GM19193 (cell line): ENCODE measurements at regions not wholly inside any gene's neighbourhood (a gene's known extent, or its start where the extent isn't known, plus 50 kb on each side); places are given as distances from the start of the nearest gene placed in this dataset.

Experiments
- POLR2A ChIP-seq: IDR thresholded peaks from 4 replicates; pipeline ENCODE4 v1.6.1; 2011; ENCODE audit not compliant: insufficient read depth, insufficient read length; ENCODE audit errors: extremely low read depth

GRCh38 chr13:40145139-40145538 lies 489.7 kb downstream of the COG6 start:
- TF ChIP-seq POLR2A, result no peak

GRCh38 chr13:40146063-40146462 lies 490.6 kb downstream of the COG6 start:
- no peak for TF ChIP-seq POLR2A

DNA sequence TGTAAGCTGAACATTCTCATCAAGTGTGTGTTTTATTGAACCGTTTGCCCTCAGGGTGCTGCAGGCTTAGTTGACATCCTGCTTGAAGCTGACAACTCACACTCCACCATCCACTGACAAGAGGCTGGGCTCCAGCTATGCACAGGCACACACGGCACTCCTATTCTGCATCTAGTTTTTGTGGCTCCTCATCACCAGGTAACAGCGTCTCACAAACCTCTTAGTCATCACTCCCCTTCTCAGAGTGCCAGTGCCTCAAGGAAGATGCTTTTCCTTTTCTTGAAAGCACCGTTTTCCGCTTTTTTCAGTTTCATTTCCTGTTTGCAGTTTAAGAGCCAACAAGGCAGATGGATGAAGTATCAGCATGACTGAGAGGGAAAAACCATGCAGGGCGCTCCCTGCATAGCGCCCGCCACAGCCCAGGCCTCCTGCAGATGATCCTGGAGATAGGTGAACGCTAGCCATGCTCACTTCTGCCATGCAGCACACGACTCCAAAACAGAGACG lies 491.2 kb downstream of the COG6 start:
- TF ChIP-seq POLR2A, result no peak

GRCh38 chr13:40148101-40148500 lies 492.6 kb downstream of the COG6 start:
- no peak for TF ChIP-seq POLR2A

DNA sequence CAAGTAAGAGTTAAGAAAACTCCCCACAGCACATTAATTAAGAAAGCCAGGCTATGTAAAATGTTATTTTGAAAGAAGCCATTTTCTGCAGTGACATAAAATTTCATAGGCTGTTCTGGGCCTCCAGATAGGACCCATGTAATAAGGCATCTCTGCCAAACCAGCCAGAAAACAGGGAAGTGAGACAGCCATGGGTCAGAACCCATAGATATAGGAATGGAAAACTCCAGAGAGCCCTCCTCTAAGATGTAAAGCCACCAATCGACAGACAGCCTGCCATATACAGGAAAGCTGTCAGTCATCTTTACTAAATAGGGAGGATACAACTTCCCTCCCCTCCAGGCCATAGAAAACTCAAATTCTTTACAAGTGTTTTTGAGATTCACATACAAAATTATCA lies 493.3 kb downstream of the COG6 start:
- TF ChIP-seq POLR2A, result no peak

GRCh38 chr13:40149611-40150274 lies 494.3 kb downstream of the COG6 start:
- no peak for TF ChIP-seq POLR2A

GRCh38 chr13:40151673-40152072 lies 496.2 kb downstream of the COG6 start:
- no peak for TF ChIP-seq POLR2A

DNA sequence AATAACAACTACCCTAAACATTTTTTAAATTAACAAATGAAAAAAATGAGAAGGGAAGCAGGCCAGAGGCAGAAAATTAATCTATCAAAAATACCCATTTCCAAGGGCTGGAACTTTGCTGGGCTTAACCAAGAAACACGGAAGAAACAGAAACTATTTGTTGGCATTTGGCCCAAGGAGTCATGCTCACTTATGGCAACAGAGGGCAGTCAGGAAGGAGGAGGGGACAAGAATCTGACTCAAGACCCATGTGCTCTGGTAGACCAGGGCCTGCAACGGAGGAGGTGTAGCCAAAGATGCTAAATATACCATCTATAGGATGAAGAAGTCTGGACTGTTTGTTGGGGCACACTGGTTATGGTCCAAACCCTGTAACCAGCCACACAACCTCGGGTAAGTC lies 496.7 kb downstream of the COG6 start:
- TF ChIP-seq POLR2A, result no peak

GRCh38 chr13:40152922-40153321 lies 497.5 kb downstream of the COG6 start:
- TF ChIP-seq POLR2A, result no peak

DNA sequence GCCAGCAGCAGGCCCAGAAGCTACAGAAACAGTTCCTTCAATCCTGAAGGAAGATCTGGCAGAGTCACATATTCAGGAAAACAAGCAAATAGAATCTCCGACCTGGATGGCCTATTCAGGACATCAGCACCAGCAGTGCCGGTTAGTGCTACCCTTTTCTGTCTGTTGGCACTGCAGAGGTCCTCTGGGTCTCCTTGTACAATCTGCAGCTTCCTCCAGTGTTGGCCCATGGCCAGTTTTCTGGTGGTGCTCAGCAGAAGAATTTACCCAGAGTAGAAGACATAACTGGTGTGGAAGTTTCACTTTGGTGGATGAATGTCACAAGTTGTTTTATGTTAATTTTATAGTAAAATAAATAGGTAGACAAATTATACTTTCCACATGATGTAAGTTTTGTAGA lies 498.1 kb downstream of the COG6 start:
- TF ChIP-seq POLR2A, result no peak

GRCh38 chr13:40155201-40155600 lies 499.7 kb downstream of the COG6 start:
- no peak for TF ChIP-seq POLR2A

- TF ChIP-seq POLR2A, result no peak
Observed at GRCh38 chr13:40158218-40158617, 502.8 kb downstream of the COG6 start.

DNA sequence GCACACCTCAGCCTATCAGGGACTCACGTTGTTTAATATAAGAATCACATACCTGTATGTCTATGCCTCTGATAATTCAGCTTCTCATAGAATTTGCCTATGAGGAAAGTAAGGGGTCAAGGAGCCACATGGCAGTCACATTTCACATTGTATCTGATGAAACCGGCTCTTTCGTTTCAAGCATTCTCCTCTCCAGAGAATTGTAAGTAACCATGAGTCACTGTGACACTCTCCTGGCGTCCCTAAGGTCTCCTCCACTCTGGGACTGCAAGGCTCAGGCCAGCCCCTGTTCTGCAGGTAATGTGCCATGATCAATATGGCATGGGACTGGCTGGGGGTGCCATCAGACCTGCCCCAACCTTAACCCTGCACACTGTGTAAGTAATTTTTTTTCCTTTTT lies 503.3 kb downstream of the COG6 start:
- no peak for TF ChIP-seq POLR2A

GRCh38 chr13:40159736-40160135 lies 504.3 kb downstream of the COG6 start:
- TF ChIP-seq POLR2A, result no peak

GRCh38 chr13:40160618-40161350 lies 505.3 kb downstream of the COG6 start:
- no peak for TF ChIP-seq POLR2A

GRCh38 chr13:40161351-40161810 lies 505.1 kb downstream of the FOXO1 start:
- no peak for TF ChIP-seq POLR2A
